GM21360 (cell line): ENCODE measurements at regions not wholly inside any gene's neighbourhood (a gene's known extent, or its start where the extent isn't known, plus 50 kb on each side); places are given as distances from the start of the nearest gene placed in this dataset.

ENCODE experiments used
- ATAC-seq: cut with Tn5 transposase; IDR thresholded peaks from one replicate; pipeline ENCODE4 v1.9.1; 2021; ENCODE audit warnings: mild to moderate bottlenecking, moderate library complexity; ENCODE audit not compliant: unreplicated experiment

- no peak for ATAC-seq
These were observed 80.4 kb upstream of the BTN3A2 start for GRCh38 chr6:26284537-26285142.

- peak; percentile 69 for ATAC-seq
These were observed 79.6 kb upstream of the BTN3A2 start for GRCh38 chr6:26285143-26286134.

- ATAC-seq = no peak
These were observed 78.7 kb upstream of the BTN3A2 start for GRCh38 chr6:26286168-26286877.

- no peak for ATAC-seq
These were observed 76.8 kb upstream of the BTN3A2 start for GRCh38 chr6:26288155-26288554.

- ATAC-seq = no peak
These were observed 74.1 kb upstream of the BTN3A2 start for GRCh38 chr6:26290941-26291340.

- no peak for ATAC-seq
These were observed 72.3 kb upstream of the BTN3A2 start for GRCh38 chr6:26292709-26293108.

- no peak for ATAC-seq
These were observed 70.7 kb upstream of the BTN3A2 start for GRCh38 chr6:26294302-26294701.

- ATAC-seq = no peak
These were observed 69.1 kb upstream of the BTN3A2 start for GRCh38 chr6:26295691-26296555.

- no peak for ATAC-seq
These were observed 68.5 kb upstream of the BTN3A2 start for GRCh38 chr6:26296556-26296856.

GRCh38 chr6:26296857-26297648 lies 67.9 kb upstream of the BTN3A2 start:
- ATAC-seq = no peak

GRCh38 chr6:26299286-26300042 lies 65.5 kb upstream of the BTN3A2 start:
- no peak for ATAC-seq

GRCh38 chr6:26300043-26300331 lies 65.0 kb upstream of the BTN3A2 start:
- no peak for ATAC-seq

- ATAC-seq = no peak
These were observed 64.6 kb upstream of the BTN3A2 start for GRCh38 chr6:26300359-26300758.

GRCh38 chr6:26300828-26301227 lies 64.2 kb upstream of the BTN3A2 start:
- no peak for ATAC-seq

- ATAC-seq = no peak
These were observed 63.4 kb upstream of the BTN3A2 start for GRCh38 chr6:26301638-26302037.

- no peak for ATAC-seq
These were observed 61.9 kb upstream of the BTN3A2 start for GRCh38 chr6:26302941-26303559.

GRCh38 chr6:26304213-26304796 lies 60.7 kb upstream of the BTN3A2 start:
- no peak for ATAC-seq

- no peak for ATAC-seq
These were observed 60.0 kb upstream of the BTN3A2 start for GRCh38 chr6:26304797-26305640.
